ENCODE measurements at regions not wholly inside any gene's neighbourhood (a gene's known extent, or its start where the extent isn't known, plus 50 kb on each side); places are given as distances from the start of the nearest gene placed in this dataset.

DNA sequence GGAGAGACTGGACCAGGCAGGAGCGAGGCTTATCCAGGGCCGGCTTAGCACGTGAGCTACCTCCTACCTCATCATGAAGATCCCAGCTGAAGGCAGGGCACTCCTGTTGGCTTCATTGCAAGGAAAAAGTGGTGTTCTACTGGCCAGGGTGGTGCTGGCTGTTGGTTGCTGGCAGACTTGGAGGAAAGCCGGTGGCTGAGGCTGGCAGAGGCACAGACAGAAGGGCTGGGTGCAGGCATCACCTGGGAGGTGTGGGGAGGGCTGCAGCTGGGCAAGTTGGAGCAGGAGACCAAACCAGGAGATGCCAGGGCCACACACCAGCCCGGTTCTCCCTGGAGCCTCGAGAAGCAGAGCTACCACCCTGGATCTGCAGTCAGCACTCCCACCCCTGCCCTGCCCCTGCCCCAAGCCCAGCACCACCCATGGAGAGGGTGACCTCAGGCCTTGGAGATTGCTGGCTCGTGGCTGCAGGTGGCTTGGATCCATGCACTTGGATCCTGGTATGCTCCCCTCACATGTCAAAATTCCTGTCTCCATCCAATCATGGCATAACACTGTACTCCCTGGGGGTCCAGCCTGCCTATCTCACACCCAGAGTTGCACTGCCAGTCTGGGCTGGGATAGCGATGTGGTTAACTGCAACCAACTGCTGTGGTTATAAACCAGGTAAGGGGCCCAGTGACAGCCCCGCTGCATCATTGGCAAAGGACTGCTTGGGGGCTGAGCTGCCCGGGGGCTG, 49.7 kb downstream of the GLI2 start:
- ATAC-seq (ENCODE audit: low read depth) (no peak; the same call in 2 of the 3 replicates), DNase-seq (ENCODE audit: low spot score) (no peak)
- Histone ChIP-seq H3K4me3 (ENCODE audit: severe bottlenecking) (no peak overlapping the region), H3K27ac (ENCODE audit: poor library complexity, severe bottlenecking) (no peak overlapping the region), H3K4me1 (ENCODE audit: insufficient read depth, poor library complexity, severe bottlenecking) (no peaks in the 10 kb centered on the region), H3K36me3 (ENCODE audit: low read depth) (no peaks in the 10 kb centered on the region), H3K27me3 (ENCODE audit: insufficient read depth, poor library complexity, severe bottlenecking) (no peaks in the 10 kb centered on the region), H3K9me3 (ENCODE audit: severe bottlenecking) (no peaks in the 10 kb centered on the region)
- TF ChIP-seq CTCF (IDR thresholded peaks at IDR 0.05; ENCODE audit: poor library complexity, severe bottlenecking): no peak

- ATAC-seq (ENCODE audit: low read depth) (no peak), DNase-seq (ENCODE audit: low spot score) (no peak)
- Histone ChIP-seq H3K9me3 (ENCODE audit: severe bottlenecking) (no peaks in the 10 kb centered on the region), H3K4me1 (ENCODE audit: insufficient read depth, poor library complexity, severe bottlenecking) (no peaks in the 10 kb centered on the region), H3K36me3 (ENCODE audit: low read depth) (no peaks in the 10 kb centered on the region), H3K4me3 (ENCODE audit: severe bottlenecking) (no peak overlapping the region), H3K27me3 (ENCODE audit: insufficient read depth, poor library complexity, severe bottlenecking) (no peaks in the 10 kb centered on the region), H3K27ac (ENCODE audit: poor library complexity, severe bottlenecking) (no peak overlapping the region)
- no peak for TF ChIP-seq CTCF (IDR thresholded peaks at IDR 0.05; ENCODE audit: poor library complexity, severe bottlenecking)
These were observed 50.6 kb downstream of the GLI2 start for GRCh38 chr2:120786038-120786960.

DNA sequence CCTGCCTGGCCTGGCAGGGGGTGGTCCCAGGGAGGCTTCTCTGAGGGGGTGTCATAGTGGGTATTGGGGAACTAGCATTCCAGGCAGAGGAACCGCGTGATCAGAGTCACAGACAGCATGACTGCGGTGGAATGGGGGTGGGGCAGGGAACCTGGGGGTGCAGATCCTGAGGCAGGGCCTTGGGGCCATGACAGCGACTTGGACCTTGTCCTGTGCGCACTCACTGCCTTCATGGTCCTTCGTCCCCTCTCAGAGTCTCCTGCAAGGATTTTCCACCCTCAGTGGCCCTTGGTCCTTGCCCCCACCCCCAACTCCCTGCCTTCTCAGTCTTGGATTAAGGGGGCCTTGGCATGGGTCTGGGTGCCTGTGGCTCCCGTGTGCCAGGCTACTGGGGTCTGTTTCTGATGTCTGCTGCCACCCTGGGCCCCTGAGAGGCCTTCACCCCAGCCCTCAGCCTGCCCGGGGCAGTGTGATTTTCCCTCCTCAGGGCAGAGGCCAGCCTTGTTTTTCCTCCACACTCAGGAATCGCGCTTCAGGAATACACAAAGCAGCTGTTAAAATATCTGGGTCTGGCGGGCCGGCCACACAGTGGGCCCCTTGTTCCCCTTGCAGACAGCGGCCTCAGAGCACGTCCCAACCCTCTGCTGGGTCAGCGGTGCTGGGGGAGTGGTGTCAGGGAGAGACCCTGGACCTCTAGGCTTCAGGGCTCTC, 51.6 kb downstream of the GLI2 start:
- Histone ChIP-seq H3K27ac (ENCODE audit: poor library complexity, severe bottlenecking) (no peak overlapping the region), H3K4me3 (ENCODE audit: severe bottlenecking) (no peak overlapping the region)

More for the DNA sequence above, 51.6 kb downstream of the GLI2 start:
- no peak for TF ChIP-seq CTCF (IDR thresholded peaks at IDR 0.05; ENCODE audit: poor library complexity, severe bottlenecking)
- Histone ChIP-seq H3K36me3 (ENCODE audit: low read depth) (no peaks in the 10 kb centered on the region), H3K9me3 (ENCODE audit: severe bottlenecking) (no peaks in the 10 kb centered on the region), H3K4me1 (ENCODE audit: insufficient read depth, poor library complexity, severe bottlenecking) (peaks cover 9% of the 10 kb centered on the region), H3K27me3 (ENCODE audit: insufficient read depth, poor library complexity, severe bottlenecking) (no peaks in the 10 kb centered on the region)
- ATAC-seq (ENCODE audit: low read depth) (no peak), DNase-seq (ENCODE audit: low spot score) (no peak)

Measured in RWPE2 (cell line).